ENCODE measurements at regions not wholly inside any gene's neighbourhood (a gene's known extent, or its start where the extent isn't known, plus 50 kb on each side); places are given as distances from the start of the nearest gene placed in this dataset.

DNA sequence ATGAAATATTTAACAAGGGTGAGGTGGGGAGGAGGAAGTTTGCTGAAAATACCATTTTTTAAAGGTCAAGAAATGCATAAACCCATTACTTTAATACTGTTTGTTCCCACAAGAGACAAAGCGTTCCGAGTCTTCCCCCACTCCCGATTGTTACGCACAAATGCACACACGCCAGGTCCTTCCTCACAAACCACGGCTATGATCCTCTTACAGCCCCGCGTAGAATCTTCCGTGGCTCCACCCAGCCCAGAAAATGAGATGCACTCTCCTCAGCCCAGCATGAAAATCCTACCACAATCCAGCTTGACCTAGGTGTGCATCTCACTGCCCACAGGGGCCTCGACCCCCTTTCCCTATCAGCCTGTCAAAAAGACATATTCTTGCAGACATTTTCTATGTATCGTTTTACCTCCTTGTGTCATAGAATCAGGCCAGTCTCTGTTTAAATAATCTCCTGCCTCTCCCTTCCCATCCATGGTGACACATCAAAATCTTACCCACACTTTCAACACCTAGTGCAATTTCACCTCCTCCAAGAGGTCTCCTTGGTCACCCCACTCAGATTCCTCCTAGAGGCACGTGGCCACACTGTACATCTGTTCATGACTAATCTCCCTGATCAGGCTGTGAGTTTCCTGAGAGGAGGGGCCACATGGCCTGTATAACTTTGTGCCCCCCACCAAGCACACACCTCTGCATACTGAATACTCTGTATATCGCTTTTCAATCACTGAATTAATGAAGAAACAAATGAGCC is 491.0 kb upstream of the KLHL29 start:
- no peak for ATAC-seq
- Mint-ChIP-seq H3K27ac (no peak overlapping the region), H3K4me3 (no peak overlapping the region), H3K4me1 (no peaks in the 10 kb centered on the region), H3K27me3 (ENCODE audit: low read depth) (no peaks in the 10 kb centered on the region; the same call in 1 of the 2 replicates), H3K36me3 (no peaks in the 10 kb centered on the region), H3K9me3 (no peaks in the 10 kb centered on the region)
- ChIA-PET CTCF (interaction anchor here (1.5 kb wide), 1 partner anchor 10 kb away, joined by 5 read pairs; no protein-coding TSS in a partner anchor), POLR2A (no interaction called here)
- TF ChIP-seq RELA (CRISPR knock-in tag; IDR thresholded peaks at IDR 0.05; ENCODE audit: borderline replicate concordance) (no peak), ZNF671 (CRISPR knock-in tag; IDR thresholded peaks at IDR 0.05) (no peak), E2F1 (CRISPR knock-in tag; IDR thresholded peaks at IDR 0.05) (no peak), ZNF232 (CRISPR knock-in tag; IDR thresholded peaks at IDR 0.05) (no peak), FOXJ3 (CRISPR knock-in tag; IDR thresholded peaks at IDR 0.05; ENCODE audit: borderline replicate concordance) (no peak), AR (CRISPR knock-in tag; IDR thresholded peaks at IDR 0.05) (no peak), ZNF423 (CRISPR knock-in tag; IDR thresholded peaks at IDR 0.05) (no peak)
- TF ChIP-seq, protein P1, sequence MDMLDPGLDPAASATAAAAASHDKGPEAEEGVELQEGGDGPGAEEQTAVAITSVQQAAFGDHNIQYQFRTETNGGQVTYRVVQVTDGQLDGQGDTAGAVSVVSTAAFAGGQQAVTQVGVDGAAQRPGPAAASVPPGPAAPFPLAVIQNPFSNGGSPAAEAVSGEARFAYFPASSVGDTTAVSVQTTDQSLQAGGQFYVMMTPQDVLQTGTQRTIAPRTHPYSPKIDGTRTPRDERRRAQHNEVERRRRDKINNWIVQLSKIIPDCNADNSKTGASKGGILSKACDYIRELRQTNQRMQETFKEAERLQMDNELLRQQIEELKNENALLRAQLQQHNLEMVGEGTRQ (CRISPR knock-in tag; IDR thresholded peaks at IDR 0.05), result no peak
- TF ChIP-seq, protein P2, sequence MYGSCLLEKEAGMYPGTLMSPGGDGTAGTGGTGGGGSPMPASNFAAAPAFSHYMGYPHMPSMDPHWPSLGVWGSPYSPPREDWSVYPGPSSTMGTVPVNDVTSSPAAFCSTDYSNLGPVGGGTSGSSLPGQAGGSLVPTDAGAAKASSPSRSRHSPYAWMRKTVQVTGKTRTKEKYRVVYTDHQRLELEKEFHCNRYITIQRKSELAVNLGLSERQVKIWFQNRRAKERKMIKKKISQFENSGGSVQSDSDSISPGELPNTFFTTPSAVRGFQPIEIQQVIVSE (CRISPR knock-in tag; IDR thresholded peaks at IDR 0.05; ENCODE audit: borderline replicate concordance), result no peak
- no peak for DNase-seq (ENCODE audit: low spot score)

- H3K36me3 Mint-ChIP-seq, result no peaks in the 10 kb centered on the region
- H3K27ac Mint-ChIP-seq, result no peak overlapping the region
- H3K4me1 Mint-ChIP-seq, result no peaks in the 10 kb centered on the region
- TF ChIP-seq USF1 (CRISPR knock-in tag; IDR thresholded peaks at IDR 0.05) (no peak), SMAD3 (CRISPR knock-in tag; IDR thresholded peaks at IDR 0.05; ENCODE audit: borderline replicate concordance) (no peak), TCF7 (CRISPR knock-in tag; IDR thresholded peaks at IDR 0.05; ENCODE audit: low read depth) (no peak), MLX (CRISPR knock-in tag; IDR thresholded peaks at IDR 0.05) (no peak), ZNF423 (CRISPR knock-in tag; IDR thresholded peaks at IDR 0.05) (no peak), ZNF263 (CRISPR knock-in tag; IDR thresholded peaks at IDR 0.05; ENCODE audit: low read depth) (no peak), CREB1 (CRISPR knock-in tag; IDR thresholded peaks at IDR 0.05) (no peak), NFATC4 (CRISPR knock-in tag; IDR thresholded peaks at IDR 0.05) (no peak), ZNF396 (CRISPR knock-in tag; IDR thresholded peaks at IDR 0.05; ENCODE audit: borderline replicate concordance) (no peak), ZNF671 (CRISPR knock-in tag; IDR thresholded peaks at IDR 0.05) (no peak), ETV6 (CRISPR knock-in tag; IDR thresholded peaks at IDR 0.05) (no peak)
- TF ChIP-seq, protein P3, sequence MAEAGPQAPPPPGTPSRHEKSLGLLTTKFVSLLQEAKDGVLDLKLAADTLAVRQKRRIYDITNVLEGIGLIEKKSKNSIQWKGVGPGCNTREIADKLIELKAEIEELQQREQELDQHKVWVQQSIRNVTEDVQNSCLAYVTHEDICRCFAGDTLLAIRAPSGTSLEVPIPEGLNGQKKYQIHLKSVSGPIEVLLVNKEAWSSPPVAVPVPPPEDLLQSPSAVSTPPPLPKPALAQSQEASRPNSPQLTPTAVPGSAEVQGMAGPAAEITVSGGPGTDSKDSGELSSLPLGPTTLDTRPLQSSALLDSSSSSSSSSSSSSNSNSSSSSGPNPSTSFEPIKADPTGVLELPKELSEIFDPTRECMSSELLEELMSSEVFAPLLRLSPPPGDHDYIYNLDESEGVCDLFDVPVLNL (CRISPR knock-in tag; IDR thresholded peaks at IDR 0.05; ENCODE audit: borderline replicate concordance, low read depth), result no peak
- TF ChIP-seq, protein P4, sequence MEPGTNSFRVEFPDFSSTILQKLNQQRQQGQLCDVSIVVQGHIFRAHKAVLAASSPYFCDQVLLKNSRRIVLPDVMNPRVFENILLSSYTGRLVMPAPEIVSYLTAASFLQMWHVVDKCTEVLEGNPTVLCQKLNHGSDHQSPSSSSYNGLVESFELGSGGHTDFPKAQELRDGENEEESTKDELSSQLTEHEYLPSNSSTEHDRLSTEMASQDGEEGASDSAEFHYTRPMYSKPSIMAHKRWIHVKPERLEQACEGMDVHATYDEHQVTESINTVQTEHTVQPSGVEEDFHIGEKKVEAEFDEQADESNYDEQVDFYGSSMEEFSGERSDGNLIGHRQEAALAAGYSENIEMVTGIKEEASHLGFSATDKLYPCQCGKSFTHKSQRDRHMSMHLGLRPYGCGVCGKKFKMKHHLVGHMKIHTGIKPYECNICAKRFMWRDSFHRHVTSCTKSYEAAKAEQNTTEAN (CRISPR knock-in tag; IDR thresholded peaks at IDR 0.05), result no peak
- ATAC-seq, result no peak
- no peaks in the 10 kb centered on the region; the same call in 1 of the 2 replicates for H3K27me3 Mint-ChIP-seq (ENCODE audit: low read depth)
- DNase-seq (ENCODE audit: low spot score), result no peak
- 0 out of 2 replicates have a peak, but pooled peaks cover 3% of the 10 kb centered on the region for H3K9me3 Mint-ChIP-seq
- ChIA-PET CTCF (interaction anchor here (1.5 kb wide), 1 partner anchor 10 kb away, joined by 5 read pairs; no protein-coding TSS in a partner anchor), POLR2A (no interaction called here)
- H3K4me3 Mint-ChIP-seq, result no peak overlapping the region
Measured at GRCh38 chr2:22894761-22895160, 490.2 kb upstream of the KLHL29 start.

All from WTC11 (cell line).